ENCODE measurements at regions not wholly inside any gene's neighbourhood (a gene's known extent, or its start where the extent isn't known, plus 50 kb on each side); places are given as distances from the start of the nearest gene placed in this dataset.
"Not testable (repeated sequence)": the region's sequence is repeated elsewhere in the genome, so short reads cannot be mapped to it uniquely, and the experiment has no call there.

DNA sequence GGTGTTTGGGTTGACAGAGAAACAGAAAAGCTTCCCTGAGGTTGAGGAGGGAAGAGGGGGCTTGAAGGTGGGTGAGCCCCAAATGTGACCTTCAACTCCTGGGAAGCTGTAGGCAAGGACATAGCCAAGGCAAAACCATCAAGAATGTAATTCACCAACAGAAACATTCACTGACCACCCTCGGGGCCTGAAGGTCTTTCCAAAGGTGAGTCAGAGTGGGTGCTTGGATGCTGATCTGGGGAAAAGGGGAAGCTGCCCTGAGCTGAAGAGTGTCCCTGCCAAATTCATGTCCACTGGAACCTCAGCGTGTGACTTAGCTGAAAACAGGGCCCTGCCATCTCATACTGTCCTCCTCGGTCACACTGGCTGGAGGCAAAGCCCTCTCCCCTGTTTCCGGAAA is 234.2 kb upstream of the SULF2 start:
- Mint-ChIP-seq H3K36me3 (no peaks in the 10 kb centered on the region), H3K4me3 (no peak overlapping the region), H3K27me3 (peaks cover 21% of the 10 kb centered on the region), H3K27ac (peak overlapping the region in 1 of 3 donors; percentile 21), H3K4me1 (peaks cover 0 to 6% (median 5%) of the 10 kb centered on the region in 3 donors), H3K9me3 (peaks cover 0 to 10% (median 2%) of the 10 kb centered on the region in 3 donors)

DNA sequence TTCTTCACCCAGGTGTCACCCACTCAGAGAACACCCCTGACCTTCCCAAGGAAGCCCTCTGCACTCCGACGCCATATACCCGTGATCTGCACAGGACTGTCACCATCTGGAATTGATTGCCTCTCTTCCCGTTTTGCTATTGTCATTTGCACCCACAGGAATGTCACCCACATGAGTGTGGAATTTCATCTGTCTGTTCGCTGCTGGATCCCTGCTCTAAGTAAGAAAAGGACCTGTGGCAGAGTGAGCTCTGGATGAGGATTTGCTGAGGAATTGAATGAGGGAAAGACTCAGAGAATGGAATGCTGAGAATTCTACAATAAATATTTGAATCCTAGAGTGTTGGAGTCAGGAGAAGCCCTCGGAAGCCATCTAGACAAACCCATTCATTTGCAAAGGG is 233.6 kb upstream of the SULF2 start:
- H3K9me3 Mint-ChIP-seq, H3K36me3 Mint-ChIP-seq, H3K4me1 Mint-ChIP-seq, H3K27ac Mint-ChIP-seq: not testable (repeated sequence)
- Mint-ChIP-seq H3K4me3 (peak overlapping the region in 1 of 4 donors; percentile 7), H3K27me3 (peaks cover 19% of the 10 kb centered on the region)

DNA sequence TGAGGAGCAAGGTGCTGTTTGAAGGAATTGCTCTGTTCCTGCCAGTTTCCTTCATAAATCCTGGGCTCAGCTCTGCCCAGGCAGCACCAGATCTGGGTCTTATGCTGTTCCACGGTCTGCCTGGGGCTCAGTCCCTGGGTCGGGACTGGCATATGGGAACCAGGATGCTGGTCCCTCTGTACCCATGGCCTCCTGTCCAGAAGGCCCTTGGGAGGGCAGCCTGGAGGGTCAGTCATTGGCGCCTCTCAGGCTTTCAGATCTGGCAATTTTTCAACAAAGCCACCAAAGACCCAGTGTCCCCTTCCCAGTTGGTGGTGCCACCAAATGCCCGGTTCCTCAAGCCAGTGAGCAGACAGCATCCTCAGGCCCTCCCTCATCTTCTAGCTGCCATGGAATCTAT is 232.7 kb upstream of the SULF2 start:
- Mint-ChIP-seq H3K9me3 (peaks cover under 1 to 15% (median 2%) of the 10 kb centered on the region in 3 donors), H3K4me1 (peaks cover 0 to 4% (median 0%) of the 10 kb centered on the region in 3 donors), H3K36me3 (no peaks in the 10 kb centered on the region), H3K4me3 (no peak overlapping the region), H3K27me3 (peaks cover 21% of the 10 kb centered on the region), H3K27ac (no peak overlapping the region)

DNA sequence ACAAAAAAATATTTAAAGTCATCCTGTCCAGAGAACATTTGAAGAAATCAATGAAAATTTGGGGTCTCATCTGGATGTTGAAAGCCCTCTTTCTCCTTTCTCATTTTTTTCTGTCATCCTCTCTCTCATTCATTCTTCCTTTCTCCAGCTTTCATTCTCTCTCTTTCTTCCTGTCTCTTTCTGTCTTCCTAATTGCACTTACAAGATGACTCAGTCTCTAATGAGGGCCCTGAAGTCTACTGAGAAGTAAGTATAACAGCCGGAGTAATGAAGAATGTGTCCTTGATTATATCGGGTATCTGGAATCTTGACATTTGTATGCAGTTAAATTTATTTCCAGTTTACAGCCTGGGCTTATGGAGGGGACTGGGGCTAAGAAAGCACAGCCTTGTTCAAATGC is 232.2 kb upstream of the SULF2 start:
- H3K4me1 Mint-ChIP-seq = peaks cover 0 to 4% (median 0%) of the 10 kb centered on the region in 3 donors
- H3K27me3 Mint-ChIP-seq = peaks cover 23% of the 10 kb centered on the region
- H3K36me3 Mint-ChIP-seq = no peaks in the 10 kb centered on the region
- no peak overlapping the region for H3K4me3 Mint-ChIP-seq
- peaks cover 2 to 15% (median 3%) of the 10 kb centered on the region in 3 donors for H3K9me3 Mint-ChIP-seq
- no peak overlapping the region for H3K27ac Mint-ChIP-seq

DNA sequence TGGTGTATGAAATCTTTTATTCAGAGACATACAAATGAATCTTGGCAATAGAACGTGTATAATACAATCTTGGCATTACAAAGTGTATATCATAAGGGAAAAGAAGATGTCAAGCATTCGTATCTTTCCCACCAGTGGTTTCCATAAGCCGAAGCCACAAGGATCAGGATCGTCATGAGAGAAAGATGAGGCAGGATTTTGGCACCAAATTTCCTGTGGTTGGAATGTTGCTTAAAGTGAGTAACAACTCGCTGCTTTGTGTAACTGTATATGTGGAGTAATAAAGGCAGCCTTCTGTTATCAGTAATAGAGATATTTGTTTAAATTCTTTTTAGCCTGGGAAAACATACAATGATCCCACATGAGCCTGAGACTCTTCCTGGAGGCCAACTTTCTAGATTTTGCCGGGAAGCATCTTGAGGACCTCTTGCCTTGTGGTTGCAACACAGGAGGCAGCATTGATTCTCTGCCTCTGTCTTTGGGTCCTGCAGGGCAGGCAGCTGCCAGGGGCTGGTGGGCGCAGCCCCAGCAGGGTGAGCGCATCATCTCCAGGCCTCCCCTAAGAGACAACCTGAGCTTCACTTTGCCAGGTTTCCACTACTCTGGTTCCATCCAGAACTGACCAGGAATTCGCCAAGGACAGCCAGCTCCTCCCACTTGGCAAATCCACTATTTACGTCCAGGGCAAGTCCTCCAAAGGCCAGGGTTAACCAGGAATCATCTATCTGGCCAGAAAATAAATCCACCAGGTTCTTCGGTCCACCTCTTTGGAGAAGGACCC is 230.9 kb upstream of the SULF2 start:
- Mint-ChIP-seq H3K36me3 (no peaks in the 10 kb centered on the region), H3K27me3 (peaks cover 23% of the 10 kb centered on the region), H3K4me3 (no peak overlapping the region), H3K4me1 (peaks cover 0 to 4% (median 0%) of the 10 kb centered on the region in 3 donors), H3K9me3 (peaks cover 5 to 9% (median 7%) of the 10 kb centered on the region in 3 donors), H3K27ac (no peak overlapping the region)

DNA sequence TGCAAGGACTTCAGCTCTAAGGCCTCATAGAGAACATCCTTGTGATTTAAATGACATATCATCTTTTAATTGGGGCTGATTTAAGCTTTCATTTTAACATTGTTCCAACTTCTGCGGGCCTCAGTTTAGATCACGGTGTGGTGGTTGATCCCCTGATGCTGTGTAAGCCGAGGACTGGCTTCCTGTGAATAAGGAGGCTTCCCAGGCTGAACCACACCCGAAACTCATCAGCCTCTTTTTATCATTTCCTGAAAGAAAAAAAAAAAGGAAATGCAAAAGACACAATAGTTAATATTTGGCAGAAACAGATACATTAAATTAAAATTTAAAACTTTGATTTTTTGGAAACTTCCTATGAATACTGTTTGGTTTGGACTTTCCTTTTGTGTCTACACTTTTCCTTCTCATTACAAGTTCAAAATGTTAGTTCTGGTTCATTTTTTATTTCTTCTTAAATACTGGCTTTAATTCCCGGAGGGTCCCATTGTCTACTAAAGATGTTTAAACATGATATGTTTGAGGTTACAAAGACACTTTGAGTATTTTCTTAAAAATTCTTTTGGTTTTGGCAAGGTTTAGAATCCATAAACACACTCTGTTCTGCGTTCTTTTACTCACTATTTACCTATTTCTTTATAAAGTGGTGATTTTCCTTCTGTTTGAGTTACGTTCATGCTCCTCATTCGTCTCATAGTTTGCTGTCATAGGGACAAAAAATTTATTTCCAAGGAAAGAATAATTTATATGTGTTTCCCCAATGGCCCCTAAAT is 230.0 kb upstream of the SULF2 start:
- Mint-ChIP-seq H3K36me3 (no peaks in the 10 kb centered on the region), H3K27me3 (peaks cover 20% of the 10 kb centered on the region), H3K4me1 (peaks cover 0 to 4% (median 0%) of the 10 kb centered on the region in 3 donors), H3K9me3 (peaks cover 5 to 9% (median 7%) of the 10 kb centered on the region in 3 donors), H3K27ac (no peak overlapping the region), H3K4me3 (no peak overlapping the region)

DNA sequence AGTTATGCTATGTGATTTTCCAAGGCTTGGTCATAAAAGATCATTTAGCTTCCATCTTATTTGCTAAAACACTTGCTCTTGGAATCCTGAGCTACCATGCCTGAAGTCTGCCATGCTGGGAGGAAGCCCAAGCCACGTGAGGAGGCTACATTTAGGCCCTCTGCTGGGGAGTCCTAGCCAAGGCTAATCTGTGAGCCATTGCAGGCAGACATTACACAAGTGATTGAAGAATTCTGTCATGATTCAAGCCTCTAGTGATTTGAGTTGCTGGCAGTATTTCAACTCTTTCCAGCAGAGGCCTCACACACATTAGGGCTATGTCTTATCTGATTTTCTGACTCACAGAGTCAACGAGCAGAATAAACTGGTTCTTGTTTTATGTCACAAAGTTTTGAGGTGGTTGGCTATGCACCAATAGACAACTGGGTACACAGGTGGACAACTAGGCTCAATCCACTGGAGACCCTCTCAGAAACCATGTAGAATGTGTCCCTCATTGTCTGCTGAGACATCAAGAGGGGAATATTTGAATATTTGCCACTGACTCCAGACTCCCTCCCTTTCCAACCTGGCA is 227.2 kb upstream of the SULF2 start:
- Mint-ChIP-seq H3K27me3 (peaks cover 12% of the 10 kb centered on the region), H3K36me3 (no peaks in the 10 kb centered on the region), H3K9me3 (peaks cover 5 to 13% (median 8%) of the 10 kb centered on the region in 3 donors), H3K27ac (no peak overlapping the region), H3K4me3 (no peak overlapping the region), H3K4me1 (peaks cover 1 to 5% (median 2%) of the 10 kb centered on the region in 3 donors)

DNA sequence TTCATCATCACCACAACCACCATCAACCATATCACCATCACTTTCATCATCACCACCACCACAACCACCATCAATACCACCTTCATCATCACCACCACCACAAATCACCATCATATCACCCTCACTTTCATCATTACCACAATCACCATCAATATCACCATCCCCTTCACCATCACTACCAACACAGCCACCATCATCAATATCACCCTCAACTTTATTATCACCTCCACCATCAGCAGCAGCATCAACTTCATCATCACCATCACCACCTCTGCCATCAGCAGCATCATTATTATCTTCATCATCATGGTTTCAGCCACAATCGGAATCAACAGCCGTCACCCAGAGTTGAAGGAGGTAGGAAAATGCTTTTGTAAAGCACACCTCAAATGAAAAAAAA is 225.7 kb upstream of the SULF2 start:
- H3K27ac Mint-ChIP-seq = no peak overlapping the region
- H3K4me1 Mint-ChIP-seq = peaks cover 3 to 17% (median 5%) of the 10 kb centered on the region in 3 donors
- no peak overlapping the region for H3K4me3 Mint-ChIP-seq
- H3K36me3 Mint-ChIP-seq = no peaks in the 10 kb centered on the region
- peaks cover 8% of the 10 kb centered on the region for H3K27me3 Mint-ChIP-seq
- peaks cover 5 to 13% (median 7%) of the 10 kb centered on the region in 3 donors for H3K9me3 Mint-ChIP-seq

DNA sequence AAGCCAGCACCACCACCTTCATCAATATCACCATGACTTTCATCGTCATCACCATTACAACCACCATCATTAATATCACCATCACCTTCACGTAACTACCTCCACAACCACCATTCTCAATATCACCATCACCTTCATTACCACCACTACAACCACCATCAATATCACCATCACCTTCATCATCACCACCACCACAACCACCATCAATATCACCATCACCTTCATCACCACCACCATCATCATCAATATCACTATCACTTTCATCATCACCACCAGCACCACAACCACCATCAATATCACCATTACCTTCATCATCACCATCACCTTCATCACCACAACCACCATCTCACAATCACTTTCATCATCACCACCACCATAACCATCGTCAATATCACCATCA is 225.3 kb upstream of the SULF2 start:
- no peak overlapping the region for H3K27ac Mint-ChIP-seq
- H3K36me3 Mint-ChIP-seq = no peaks in the 10 kb centered on the region
- H3K4me1 Mint-ChIP-seq = peaks cover 4 to 19% (median 5%) of the 10 kb centered on the region in 3 donors
- peaks cover 5 to 13% (median 7%) of the 10 kb centered on the region in 3 donors for H3K9me3 Mint-ChIP-seq
- peaks cover 8% of the 10 kb centered on the region for H3K27me3 Mint-ChIP-seq
- no peak overlapping the region for H3K4me3 Mint-ChIP-seq

DNA sequence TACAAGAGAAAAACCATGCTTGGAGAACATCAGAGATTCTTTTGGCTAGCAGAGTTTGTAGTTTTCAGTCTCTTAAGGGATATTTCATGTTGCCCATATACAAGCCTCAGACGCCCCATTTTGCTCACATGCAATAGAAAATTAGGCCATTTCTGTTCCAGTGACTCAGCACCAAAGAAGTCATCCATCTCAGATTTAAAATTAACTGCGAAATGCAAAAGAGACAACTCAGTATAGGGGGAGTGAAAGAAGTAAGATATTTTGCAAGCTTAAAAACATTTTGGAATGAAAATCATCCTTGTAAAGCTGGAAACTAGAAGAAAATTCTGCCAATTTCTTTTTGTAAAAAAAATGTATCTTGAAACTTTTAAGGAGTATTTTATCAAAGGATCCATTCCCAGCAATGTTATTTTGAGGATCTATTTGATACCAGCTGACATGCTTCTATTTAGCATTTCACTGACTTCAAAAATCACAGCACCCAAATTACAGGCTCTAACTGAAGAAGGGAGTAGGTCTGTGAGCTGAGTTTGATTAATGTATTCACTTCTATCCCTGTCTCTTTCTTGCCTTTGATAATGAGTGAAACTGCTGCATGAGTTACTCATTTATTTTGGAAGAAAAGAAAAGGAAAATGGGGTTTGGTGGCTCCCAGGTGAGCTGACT is 223.7 kb upstream of the SULF2 start:
- no peak overlapping the region for H3K27ac Mint-ChIP-seq
- peaks cover 8% of the 10 kb centered on the region for H3K27me3 Mint-ChIP-seq
- peaks cover 5 to 13% (median 9%) of the 10 kb centered on the region in 3 donors for H3K9me3 Mint-ChIP-seq
- peaks cover 12 to 30% (median 17%) of the 10 kb centered on the region in 3 donors for H3K4me1 Mint-ChIP-seq
- H3K36me3 Mint-ChIP-seq = no peaks in the 10 kb centered on the region
- no peak overlapping the region for H3K4me3 Mint-ChIP-seq

- Mint-ChIP-seq H3K27me3 (peaks cover 3% of the 10 kb centered on the region), H3K9me3 (peaks cover 2 to 11% (median 10%) of the 10 kb centered on the region in 3 donors), H3K4me3 (peak overlapping the region in 2 of 4 donors; percentile 46 to 52), H3K36me3 (no peaks in the 10 kb centered on the region), H3K27ac (no peak overlapping the region), H3K4me1 (peaks cover 24 to 46% (median 31%) of the 10 kb centered on the region in 3 donors)
Observed at GRCh38 chr20:48007351-48007750, 222.1 kb upstream of the SULF2 start.

DNA sequence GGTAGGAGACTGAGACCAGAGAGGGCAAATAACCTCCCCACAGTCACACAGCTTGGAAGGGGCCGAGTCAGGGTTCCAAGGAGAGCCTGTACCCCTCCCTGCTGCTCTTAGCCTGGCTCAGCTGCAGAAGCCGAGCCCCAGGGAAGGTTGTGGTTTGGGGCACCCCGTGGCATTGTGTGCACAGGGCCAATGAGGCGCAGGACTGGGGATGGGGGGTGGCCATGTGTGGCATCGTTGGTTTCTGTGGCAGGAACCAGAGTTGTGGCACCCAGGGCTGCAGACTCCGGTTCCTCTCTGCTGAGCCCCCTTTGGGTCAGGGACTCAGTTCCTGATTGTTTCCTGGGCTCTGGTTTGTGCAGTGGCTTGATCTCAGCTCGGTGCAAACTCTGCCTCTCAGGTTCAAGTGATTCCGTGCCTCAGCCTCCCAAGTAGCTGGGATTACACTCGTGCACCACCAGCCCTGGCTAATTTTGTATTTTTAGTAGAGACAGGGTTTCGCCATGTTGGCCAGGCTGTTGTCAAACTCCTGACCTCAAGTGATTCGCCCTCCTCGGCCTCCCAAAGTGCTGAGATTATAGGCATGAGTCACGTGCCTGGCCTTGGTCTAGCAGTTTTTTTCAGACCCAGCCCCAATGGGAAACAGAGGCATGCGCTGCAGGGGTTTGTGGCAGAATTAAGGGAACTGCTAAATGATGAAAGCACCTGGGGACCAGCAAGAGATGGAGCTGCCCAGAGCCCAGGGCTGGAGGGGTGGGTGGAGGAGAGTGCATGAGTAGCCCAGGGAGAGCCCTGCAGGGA is 221.0 kb upstream of the SULF2 start:
- Mint-ChIP-seq H3K4me3 (peak overlapping the region in 2 of 4 donors; percentile 8 to 59), H3K27ac (peak overlapping the region in 1 of 3 donors; percentile 76)

GRCh38 chr20:48003021-48003420 is 217.7 kb upstream of the SULF2 start:
- H3K27me3 Mint-ChIP-seq = peaks cover 3% of the 10 kb centered on the region
- H3K4me1 Mint-ChIP-seq = peaks cover 32 to 50% (median 35%) of the 10 kb centered on the region in 3 donors
- peaks cover 0 to 17% (median 5%) of the 10 kb centered on the region in 3 donors for H3K9me3 Mint-ChIP-seq
- H3K36me3 Mint-ChIP-seq = no peaks in the 10 kb centered on the region
- peak overlapping the region in 2 of 3 donors; percentile 5 to 36 for H3K27ac Mint-ChIP-seq
- H3K4me3 Mint-ChIP-seq = peak overlapping the region in 2 of 4 donors; percentile 19 to 82

More for the DNA sequence above, 221.0 kb upstream of the SULF2 start:
- H3K27me3 Mint-ChIP-seq = peaks cover 3% of the 10 kb centered on the region
- no peaks in the 10 kb centered on the region for H3K36me3 Mint-ChIP-seq
- peaks cover 32 to 50% (median 35%) of the 10 kb centered on the region in 3 donors for H3K4me1 Mint-ChIP-seq
- peaks cover 0 to 19% (median 6%) of the 10 kb centered on the region in 3 donors for H3K9me3 Mint-ChIP-seq

DNA sequence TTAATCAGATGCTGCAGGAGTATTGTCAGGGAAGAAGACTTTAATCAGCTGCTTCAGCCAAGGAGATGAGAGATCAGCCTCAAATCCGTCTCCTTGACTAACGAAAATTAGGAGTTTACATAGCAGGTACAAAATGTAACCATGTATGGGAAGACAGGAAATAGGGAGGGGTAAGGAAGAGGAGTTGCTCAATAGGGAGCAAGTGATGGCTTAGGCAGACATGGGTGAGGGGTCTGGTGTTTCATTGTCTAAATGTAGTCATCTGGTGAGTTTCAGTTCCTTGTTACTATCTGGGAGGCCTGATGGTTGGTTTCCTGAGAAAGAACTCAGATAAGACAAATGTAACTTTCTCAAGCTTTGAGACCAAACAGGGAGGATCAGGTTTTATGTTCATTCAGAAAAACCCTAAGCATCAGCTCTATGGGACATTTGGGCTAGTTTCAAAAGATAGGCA is 217.3 kb upstream of the SULF2 start:
- no peaks in the 10 kb centered on the region for H3K36me3 Mint-ChIP-seq
- peak overlapping the region in 2 of 4 donors; percentile 19 to 82 for H3K4me3 Mint-ChIP-seq
- H3K27me3 Mint-ChIP-seq = peaks cover 3% of the 10 kb centered on the region
- H3K9me3 Mint-ChIP-seq = peaks cover 0 to 15% (median 5%) of the 10 kb centered on the region in 3 donors
- H3K27ac Mint-ChIP-seq = peak overlapping the region; percentile 5 to 69 (median 36)
- peaks cover 31 to 50% (median 34%) of the 10 kb centered on the region in 3 donors for H3K4me1 Mint-ChIP-seq

Data from IgD-negative memory B cell (primary cell).